SK-N-SH (cell line): ENCODE measurements at regions not wholly inside any gene's neighbourhood (a gene's known extent, or its start where the extent isn't known, plus 50 kb on each side); places are given as distances from the start of the nearest gene placed in this dataset.

Experiments
- CTCF ChIA-PET: fragments of 300-600, 350-600 bp; formaldehyde crosslinking; extraction: SDS; loops from one replicate; lab custom pipeline; 2021; lab: Yijun Ruan, JAX
- POLR2A ChIA-PET: fragments of 350-600 bp; sonication (Branson Sonifier 250); formaldehyde crosslinking; extraction: SDS; loops from one replicate; lab custom pipeline; 2020; ENCODE audit warnings: antibody characterized with exemption, inconsistent platforms; lab: Yijun Ruan, JAX
- DNase-seq: peaks from one replicate; pipeline ENCODE4 v3.0.0; 2012
- H2AFZ ChIP-seq: fragments of 200-600 bp; sonication (generic); 2 replicates; pipeline ENCODE4 v1.8.1; 2016; ENCODE audit warnings: antibody characterized with exemption, mild to moderate bottlenecking, low read depth
- H3F3A ChIP-seq: fragments of 200-600 bp; sonication (generic); replicated peaks from 2 replicates; pipeline ENCODE3; 2016; ENCODE audit warnings: antibody characterized with exemption, mild to moderate bottlenecking; ENCODE audit not compliant: insufficient read depth
- H3K27ac ChIP-seq, 2 experiments: fragments of 200-500 bp in 1 of 2; fragments of 200-600 bp in 1 of 2; sonication (Bioruptor generic) in 1 of 2; sonication (generic), shearing (Covaris generic) in 1 of 2; 2 replicates each; pipeline versions ENCODE4 v1.5.1 to v1.6.1; 2014 to 2016; ENCODE audit warnings: low read depth in 2 of 2, inconsistent platforms in 1 of 2, low read length in 1 of 2, mild to moderate bottlenecking in 1 of 2, mixed read lengths in 1 of 2
- H3K27me3 ChIP-seq: fragments of 200-600 bp; sonication (generic), shearing (Covaris generic); 2 replicates; pipeline ENCODE4 v1.6.1; 2016; ENCODE audit warnings: mixed run types; ENCODE audit not compliant: insufficient read depth
- H3K36me3 ChIP-seq, 2 experiments: fragments of 200-500 bp in 1 of 2; fragments of 200-600 bp in 1 of 2; sonication (Bioruptor generic) in 1 of 2; sonication (generic) in 1 of 2; replicated peaks in 1 of 2; 2 replicates each; pipeline versions ENCODE3 to v1.5.1; 2014 to 2016; ENCODE audit warnings: low read length in 1 of 2, mild to moderate bottlenecking in 1 of 2; ENCODE audit not compliant: insufficient read depth in 2 of 2, control insufficient read depth in 1 of 2
- H3K4me1 ChIP-seq, 2 experiments: fragments of 200-500 bp in 1 of 2; fragments of 200-600 bp in 1 of 2; sonication (Bioruptor generic) in 1 of 2; sonication (generic), shearing (Covaris generic) in 1 of 2; 2 replicates each; pipeline versions ENCODE4 v1.5.1 to v1.6.1; 2014 to 2016; ENCODE audit warnings: low read depth in 1 of 2, low read length in 1 of 2, mixed run types in 1 of 2; ENCODE audit not compliant: insufficient read depth in 2 of 2, control insufficient read depth in 1 of 2
- H3K4me2 ChIP-seq: fragments of 200-600 bp; sonication (generic), shearing (Covaris generic); 2 replicates; pipeline ENCODE4 v1.6.1; 2017; ENCODE audit warnings: mixed run types
- H3K4me3 ChIP-seq, 2 experiments: fragments of 200-500 bp in 1 of 2; fragments of 200-600 bp in 1 of 2; sonication (Bioruptor generic) in 1 of 2; sonication (generic), shearing (Covaris generic) in 1 of 2; 2 replicates each; pipeline versions ENCODE4 v1.5.1 to v1.8.1; 2014 to 2016; ENCODE audit warnings: low read depth in 2 of 2, inconsistent platforms in 1 of 2, low read length in 1 of 2, mild to moderate bottlenecking in 1 of 2, mixed read lengths in 1 of 2, moderate library complexity in 1 of 2
- H3K79me2 ChIP-seq: fragments of 200-600 bp; sonication (generic); 2 replicates; pipeline ENCODE4 v1.8.1; 2017; ENCODE audit warnings: mild to moderate bottlenecking; ENCODE audit not compliant: insufficient read depth
- H3K9ac ChIP-seq: fragments of 200-600 bp; sonication (generic); 2 replicates; pipeline ENCODE4 v1.6.1; 2017; ENCODE audit warnings: mixed run types
- H3K9me2 ChIP-seq: fragments of 200-600 bp; sonication (generic); 2 replicates; pipeline ENCODE4 v1.6.1; 2017; ENCODE audit warnings: mixed run types
- H3K9me3 ChIP-seq: fragments of 200-600 bp; sonication (generic); 2 replicates; pipeline ENCODE4 v1.6.1; 2017; ENCODE audit warnings: mixed run types, mild to moderate bottlenecking, moderate library complexity
- H4K20me1 ChIP-seq: fragments of 200-600 bp; sonication (generic); 2 replicates; pipeline ENCODE4 v1.6.1; 2017; ENCODE audit warnings: mild to moderate bottlenecking, mixed run types; ENCODE audit not compliant: insufficient read depth
- CHD2 ChIP-seq: fragments of 150-350 bp; IDR thresholded peaks from 2 replicates; pipeline ENCODE4 v1.6.1; 2018; ENCODE audit warnings: low read length; ENCODE audit not compliant: partially characterized antibody
- EP300 ChIP-seq, 2 experiments: IDR thresholded peaks; 2 replicates each; pipeline versions ENCODE4 v1.4.0 to v1.6.1; 2012; ENCODE audit warnings: borderline replicate concordance in 1 of 2, low read depth in 1 of 2, low read length in 1 of 2
- FOSL2 ChIP-seq: IDR thresholded peaks from 2 replicates; pipeline ENCODE4 v1.4.0; 2012; ENCODE audit warnings: low read depth, mild to moderate bottlenecking, moderate library complexity, borderline replicate concordance
- FOXJ3 ChIP-seq: sonication (generic); formaldehyde crosslinking; IDR thresholded peaks from 2 replicates; pipeline ENCODE4 v1.5.1; 2020; ENCODE audit warnings: mild to moderate bottlenecking, missing genetic modification reagents
- GATA2 ChIP-seq: sonication (generic); formaldehyde crosslinking; IDR thresholded peaks from 2 replicates; pipeline ENCODE4 v1.5.0; 2020; ENCODE audit warnings: mild to moderate bottlenecking, missing genetic modification reagents
- MEF2A ChIP-seq: IDR thresholded peaks from 2 replicates; pipeline ENCODE4 v1.4.0; 2012; ENCODE audit warnings: low read depth, borderline replicate concordance
- MXI1 ChIP-seq: IDR thresholded peaks from 2 replicates; pipeline ENCODE4 v1.6.1; 2012; ENCODE audit warnings: mild to moderate bottlenecking, low read depth, low read length, improper control_type of control experiment
- NFIC ChIP-seq: IDR thresholded peaks from 2 replicates; pipeline ENCODE4 v1.4.0; 2012; ENCODE audit warnings: borderline replicate concordance
- RCOR1 ChIP-seq: fragments of 150-350 bp; IDR thresholded peaks from 2 replicates; pipeline ENCODE4 v1.6.1; 2017; ENCODE audit warnings: antibody characterized with exemption, low read length
- RXRA ChIP-seq: IDR thresholded peaks from 2 replicates; pipeline ENCODE4 v1.4.0; 2012; ENCODE audit warnings: low read depth, mild to moderate bottlenecking, borderline replicate concordance
- SIN3A ChIP-seq: IDR thresholded peaks from 2 replicates; pipeline ENCODE4 v1.6.1; 2012; ENCODE audit warnings: low read depth, mild to moderate bottlenecking, low read length, moderate library complexity, borderline replicate concordance
- TAF1 ChIP-seq: IDR thresholded peaks from 2 replicates; pipeline ENCODE4 v1.6.1; 2012; ENCODE audit warnings: low read depth, mild to moderate bottlenecking, low read length, moderate library complexity, borderline replicate concordance
- TCF12 ChIP-seq: IDR thresholded peaks from 2 replicates; pipeline ENCODE4 v1.4.0; 2012
- ZBTB33 ChIP-seq: IDR thresholded peaks from 2 replicates; pipeline ENCODE4 v1.4.0; 2012; ENCODE audit warnings: low read depth, borderline replicate concordance
- whole genome bisulfite sequencing: methylation state at CpG from one replicate; pipeline ENCODE4 v1.1.6; 2017; ENCODE audit warnings: low lambda C conversion rate; 5-methylcytosine and 5-hydroxymethylcytosine counted together
- TF ChIP-seq, protein P1 (sequence below): IDR thresholded peaks from 2 replicates; pipeline ENCODE4 v1.6.1; 2012; ENCODE audit warnings: mild to moderate bottlenecking, low read depth, low read length, moderate library complexity
- TF ChIP-seq, protein P2 (sequence below): IDR thresholded peaks from 2 replicates; pipeline ENCODE4 v1.4.0; 2012; ENCODE audit warnings: low read depth
- TF ChIP-seq, protein P3 (sequence below): fragments of 200-600 bp; sonication (generic); IDR thresholded peaks from 2 replicates; pipeline ENCODE4 v1.6.1; 2017; ENCODE audit warnings: antibody characterized with exemption, mild to moderate bottlenecking, moderate library complexity

DNA sequence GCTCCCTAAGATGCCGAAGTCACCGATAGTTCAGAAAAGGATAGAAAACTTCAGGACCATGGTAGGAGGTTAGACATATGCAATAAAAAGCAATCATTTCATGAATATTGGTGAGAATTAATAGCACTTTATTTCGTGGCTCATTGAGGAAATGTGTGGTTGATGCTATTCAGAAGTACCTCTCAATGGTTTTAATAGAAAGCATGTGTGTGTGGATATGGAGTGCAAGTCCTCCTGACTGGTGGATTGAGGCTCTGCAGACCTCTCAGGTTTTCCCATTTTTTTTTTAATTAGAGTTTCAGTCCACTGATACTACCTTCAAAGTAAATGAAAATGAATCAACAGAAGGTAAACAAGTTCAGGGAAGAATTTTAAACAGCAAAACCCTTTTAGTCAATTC, 384.3 kb upstream of the RARB start:
- no peak overlapping the region for H3K9ac ChIP-seq
- no peak overlapping the region for H3K4me2 ChIP-seq
- H3K27ac ChIP-seq, result peak overlapping the region in 1 of 2 experiments; percentile 60; a peak in 2 of 4 replicates
- H3K9me2 ChIP-seq, result no peaks in the 10 kb centered on the region
- H3K36me3 ChIP-seq, result no peaks in the 10 kb centered on the region
- WGBS, result 56% methylated on average over 3 of the region's 3 CpGs
- no peaks in the 10 kb centered on the region for H4K20me1 ChIP-seq
- no peaks in the 10 kb centered on the region for H3K79me2 ChIP-seq
- ChIA-PET POLR2A (no interaction called here), CTCF (interaction anchor here (0.9 to 2.3 kb wide), 4 partner anchors 8 to 246 kb away, joined by 4 to 12 read pairs (median 6); no protein-coding TSS in a partner anchor)
- H3K4me1 ChIP-seq, result peaks cover 0 to 20% of the 10 kb centered on the region in 2 experiments; a peak in 2 of 4 replicates
- H3K27me3 ChIP-seq, result no peaks in the 10 kb centered on the region
- TF ChIP-seq, protein P1, sequence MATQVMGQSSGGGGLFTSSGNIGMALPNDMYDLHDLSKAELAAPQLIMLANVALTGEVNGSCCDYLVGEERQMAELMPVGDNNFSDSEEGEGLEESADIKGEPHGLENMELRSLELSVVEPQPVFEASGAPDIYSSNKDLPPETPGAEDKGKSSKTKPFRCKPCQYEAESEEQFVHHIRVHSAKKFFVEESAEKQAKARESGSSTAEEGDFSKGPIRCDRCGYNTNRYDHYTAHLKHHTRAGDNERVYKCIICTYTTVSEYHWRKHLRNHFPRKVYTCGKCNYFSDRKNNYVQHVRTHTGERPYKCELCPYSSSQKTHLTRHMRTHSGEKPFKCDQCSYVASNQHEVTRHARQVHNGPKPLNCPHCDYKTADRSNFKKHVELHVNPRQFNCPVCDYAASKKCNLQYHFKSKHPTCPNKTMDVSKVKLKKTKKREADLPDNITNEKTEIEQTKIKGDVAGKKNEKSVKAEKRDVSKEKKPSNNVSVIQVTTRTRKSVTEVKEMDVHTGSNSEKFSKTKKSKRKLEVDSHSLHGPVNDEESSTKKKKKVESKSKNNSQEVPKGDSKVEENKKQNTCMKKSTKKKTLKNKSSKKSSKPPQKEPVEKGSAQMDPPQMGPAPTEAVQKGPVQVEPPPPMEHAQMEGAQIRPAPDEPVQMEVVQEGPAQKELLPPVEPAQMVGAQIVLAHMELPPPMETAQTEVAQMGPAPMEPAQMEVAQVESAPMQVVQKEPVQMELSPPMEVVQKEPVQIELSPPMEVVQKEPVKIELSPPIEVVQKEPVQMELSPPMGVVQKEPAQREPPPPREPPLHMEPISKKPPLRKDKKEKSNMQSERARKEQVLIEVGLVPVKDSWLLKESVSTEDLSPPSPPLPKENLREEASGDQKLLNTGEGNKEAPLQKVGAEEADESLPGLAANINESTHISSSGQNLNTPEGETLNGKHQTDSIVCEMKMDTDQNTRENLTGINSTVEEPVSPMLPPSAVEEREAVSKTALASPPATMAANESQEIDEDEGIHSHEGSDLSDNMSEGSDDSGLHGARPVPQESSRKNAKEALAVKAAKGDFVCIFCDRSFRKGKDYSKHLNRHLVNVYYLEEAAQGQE, result no peak
- TF ChIP-seq EP300 (IDR thresholded peaks at IDR 0.05; ENCODE audit: borderline replicate concordance in 1 of 2, low read depth in 1 of 2, low read length in 1 of 2), result peak in 1 of 2 experiments; percentile 51; a peak in 1 of 4 replicates
- TF ChIP-seq TCF12, result peak; percentile 25; the same call in 1 of the 2 replicates
- no peaks in the 10 kb centered on the region for H3F3A ChIP-seq
- H3K4me3 ChIP-seq, result no peak overlapping the region
- no peak overlapping the region for H2AFZ ChIP-seq
- no peaks in the 10 kb centered on the region for H3K9me3 ChIP-seq
- DNase-seq, result peak; percentile 28

DNA sequence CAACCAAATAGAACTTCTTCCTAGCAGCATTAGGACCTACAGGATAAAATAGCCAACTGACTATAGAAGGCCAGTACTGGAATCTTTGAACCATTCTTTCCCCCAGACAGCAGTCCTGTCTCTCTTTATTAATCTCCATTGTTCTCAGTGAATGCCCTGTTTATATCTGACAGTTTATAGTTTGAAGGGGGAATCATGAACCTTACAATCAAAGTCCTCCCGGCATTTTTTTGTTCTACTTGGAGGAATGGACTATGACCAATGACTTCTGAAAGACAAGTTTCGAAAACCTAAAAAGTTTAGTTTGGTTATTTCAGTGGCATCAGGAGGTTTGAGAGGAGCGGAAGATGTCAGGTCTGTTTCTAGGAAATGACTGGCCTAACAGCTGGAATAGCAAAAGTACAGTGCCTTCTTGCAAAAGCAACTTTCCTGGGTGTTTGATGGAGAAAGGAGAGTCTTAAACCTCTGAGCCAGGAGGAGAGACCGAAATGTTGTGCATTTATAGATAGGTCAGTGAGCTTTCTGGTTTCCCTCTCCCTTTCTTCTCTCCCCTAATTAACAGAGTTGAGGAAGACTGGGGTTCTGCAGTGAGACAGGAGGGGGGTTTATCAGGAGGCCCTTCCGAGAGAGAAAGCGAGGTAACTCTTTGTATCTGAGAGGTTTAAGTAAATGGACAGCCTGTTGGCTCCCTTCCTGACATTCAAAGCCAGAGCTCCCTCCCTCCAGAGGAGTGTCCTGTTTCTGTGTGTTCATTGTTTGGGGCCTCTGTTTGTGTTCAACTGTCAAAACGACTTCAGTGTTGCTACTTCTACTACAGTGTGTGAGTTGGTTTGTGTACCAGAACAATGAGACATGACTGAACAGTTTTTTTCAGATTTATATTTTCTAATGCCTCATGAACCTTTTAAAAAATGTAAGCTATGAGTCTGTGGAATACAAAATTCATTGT, 383.0 kb upstream of the RARB start:
- no peaks in the 10 kb centered on the region for H3F3A ChIP-seq
- no peaks in the 10 kb centered on the region for H3K79me2 ChIP-seq
- H3K4me1 ChIP-seq, result peaks cover 0 to 20% of the 10 kb centered on the region in 2 experiments; a peak in 2 of 4 replicates
- no peak overlapping the region for H3K4me2 ChIP-seq
- no peaks in the 10 kb centered on the region for H3K9me3 ChIP-seq
- H2AFZ ChIP-seq, result no peak overlapping the region
- no peak overlapping the region for H3K9ac ChIP-seq
- H4K20me1 ChIP-seq, result no peaks in the 10 kb centered on the region
- CTCF ChIA-PET, result interaction anchor here (1.0 to 1.6 kb wide), 4 partner anchors 11 to 549 kb away, joined by 3 to 9 read pairs (median 4); no protein-coding TSS in a partner anchor
- peak overlapping the region in 1 of 2 experiments; percentile 34; a peak in 2 of 4 replicates for H3K27ac ChIP-seq
- no peak overlapping the region for H3K4me3 ChIP-seq
- no peaks in the 10 kb centered on the region for H3K9me2 ChIP-seq
- POLR2A ChIA-PET, result no interaction called here
- WGBS, result 67% methylated on average over 7 of the region's 7 CpGs
- no peaks in the 10 kb centered on the region for H3K27me3 ChIP-seq
- DNase-seq, result no peak
- H3K36me3 ChIP-seq, result no peaks in the 10 kb centered on the region
- TF ChIP-seq CHD2 (no peak), TAF1 (no peak), ZBTB33 (no peak), MXI1 (no peak), FOSL2 (no peak), MEF2A (no peak), NFIC (no peak), GATA2 (CRISPR knock-in tag) (no peak), RCOR1 (no peak), RXRA (no peak), FOXJ3 (CRISPR knock-in tag) (no peak), TCF12 (no peak), SIN3A (no peak)
- TF ChIP-seq, protein P2, sequence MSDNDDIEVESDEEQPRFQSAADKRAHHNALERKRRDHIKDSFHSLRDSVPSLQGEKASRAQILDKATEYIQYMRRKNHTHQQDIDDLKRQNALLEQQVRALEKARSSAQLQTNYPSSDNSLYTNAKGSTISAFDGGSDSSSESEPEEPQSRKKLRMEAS, result no peak
- TF ChIP-seq, protein P3, sequence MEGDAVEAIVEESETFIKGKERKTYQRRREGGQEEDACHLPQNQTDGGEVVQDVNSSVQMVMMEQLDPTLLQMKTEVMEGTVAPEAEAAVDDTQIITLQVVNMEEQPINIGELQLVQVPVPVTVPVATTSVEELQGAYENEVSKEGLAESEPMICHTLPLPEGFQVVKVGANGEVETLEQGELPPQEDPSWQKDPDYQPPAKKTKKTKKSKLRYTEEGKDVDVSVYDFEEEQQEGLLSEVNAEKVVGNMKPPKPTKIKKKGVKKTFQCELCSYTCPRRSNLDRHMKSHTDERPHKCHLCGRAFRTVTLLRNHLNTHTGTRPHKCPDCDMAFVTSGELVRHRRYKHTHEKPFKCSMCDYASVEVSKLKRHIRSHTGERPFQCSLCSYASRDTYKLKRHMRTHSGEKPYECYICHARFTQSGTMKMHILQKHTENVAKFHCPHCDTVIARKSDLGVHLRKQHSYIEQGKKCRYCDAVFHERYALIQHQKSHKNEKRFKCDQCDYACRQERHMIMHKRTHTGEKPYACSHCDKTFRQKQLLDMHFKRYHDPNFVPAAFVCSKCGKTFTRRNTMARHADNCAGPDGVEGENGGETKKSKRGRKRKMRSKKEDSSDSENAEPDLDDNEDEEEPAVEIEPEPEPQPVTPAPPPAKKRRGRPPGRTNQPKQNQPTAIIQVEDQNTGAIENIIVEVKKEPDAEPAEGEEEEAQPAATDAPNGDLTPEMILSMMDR, result no peak
